ENCODE measurements at regions not wholly inside any gene's neighbourhood (a gene's known extent, or its start where the extent isn't known, plus 50 kb on each side); places are given as distances from the start of the nearest gene placed in this dataset.
A peak's percentile ranks its signal among the peaks of the same experiment; 100 is the strongest.
"Not testable (repeated sequence)": the region's sequence is repeated elsewhere in the genome, so short reads cannot be mapped to it uniquely, and the experiment has no call there.

DNA sequence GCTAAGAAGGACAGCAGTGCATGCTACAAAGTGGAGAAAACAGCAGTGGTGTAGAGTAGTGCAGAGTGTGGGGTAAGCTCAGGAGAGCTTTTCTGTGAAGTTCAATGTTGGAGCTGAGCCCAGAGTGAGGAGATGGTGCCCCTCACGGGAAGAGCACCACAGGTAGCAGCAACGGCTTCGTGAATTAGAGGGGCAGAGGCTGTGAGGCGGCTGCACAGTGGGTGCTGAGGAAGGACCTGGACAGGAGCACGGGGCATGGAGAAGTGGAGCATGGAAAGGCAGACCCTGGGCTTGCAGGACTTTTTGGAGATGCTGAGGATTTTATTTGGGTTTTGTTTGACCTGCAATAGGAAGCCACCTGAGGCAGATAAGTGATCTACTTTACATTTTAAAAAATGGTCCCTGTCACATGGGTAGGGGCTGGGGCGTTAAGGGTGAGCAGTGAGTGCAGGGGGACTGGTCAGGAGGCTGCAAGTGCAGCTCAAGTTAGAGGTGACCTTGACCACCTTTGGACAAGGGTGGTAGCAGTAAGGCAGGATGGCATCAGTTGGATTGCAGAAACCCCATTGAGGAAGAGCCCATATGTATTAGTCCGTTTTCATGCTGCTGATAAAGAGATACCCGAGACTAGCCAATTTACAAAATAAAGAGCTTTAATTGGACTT lies 85.0 kb downstream of the MYCN start:
- 68 to 80% methylated on average over 8 of the region's 8 CpGs for WGBS, 2 donors
- TF ChIP-seq, protein P1, sequence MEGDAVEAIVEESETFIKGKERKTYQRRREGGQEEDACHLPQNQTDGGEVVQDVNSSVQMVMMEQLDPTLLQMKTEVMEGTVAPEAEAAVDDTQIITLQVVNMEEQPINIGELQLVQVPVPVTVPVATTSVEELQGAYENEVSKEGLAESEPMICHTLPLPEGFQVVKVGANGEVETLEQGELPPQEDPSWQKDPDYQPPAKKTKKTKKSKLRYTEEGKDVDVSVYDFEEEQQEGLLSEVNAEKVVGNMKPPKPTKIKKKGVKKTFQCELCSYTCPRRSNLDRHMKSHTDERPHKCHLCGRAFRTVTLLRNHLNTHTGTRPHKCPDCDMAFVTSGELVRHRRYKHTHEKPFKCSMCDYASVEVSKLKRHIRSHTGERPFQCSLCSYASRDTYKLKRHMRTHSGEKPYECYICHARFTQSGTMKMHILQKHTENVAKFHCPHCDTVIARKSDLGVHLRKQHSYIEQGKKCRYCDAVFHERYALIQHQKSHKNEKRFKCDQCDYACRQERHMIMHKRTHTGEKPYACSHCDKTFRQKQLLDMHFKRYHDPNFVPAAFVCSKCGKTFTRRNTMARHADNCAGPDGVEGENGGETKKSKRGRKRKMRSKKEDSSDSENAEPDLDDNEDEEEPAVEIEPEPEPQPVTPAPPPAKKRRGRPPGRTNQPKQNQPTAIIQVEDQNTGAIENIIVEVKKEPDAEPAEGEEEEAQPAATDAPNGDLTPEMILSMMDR (IDR thresholded peaks at IDR 0.05; ENCODE audit: control extremely low read depth, extremely low read depth) = no peak

DNA sequence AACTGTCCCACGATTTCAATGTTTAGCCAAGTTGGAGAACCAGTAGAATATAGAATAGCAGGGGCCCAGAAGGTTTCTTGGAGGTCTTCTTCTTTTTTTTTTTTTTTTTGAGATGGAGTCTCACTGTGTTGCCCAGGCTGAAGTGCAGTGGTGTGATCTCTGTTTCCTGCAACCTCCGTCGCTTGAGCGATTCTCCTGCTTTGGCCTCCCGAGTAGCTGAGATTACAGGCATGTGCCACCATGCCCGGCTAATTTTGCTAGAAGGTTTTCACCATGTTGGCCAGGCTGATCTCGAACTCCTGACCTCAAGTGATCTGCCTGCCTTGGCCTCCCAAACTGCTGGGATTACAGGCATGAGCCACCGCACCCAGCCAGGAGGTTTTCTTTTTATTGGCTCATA lies 84.3 kb downstream of the MYCN start:
- not testable (repeated sequence) for H3K36me3 ChIP-seq (ENCODE audit: control insufficient read depth in 4 of 4, insufficient read depth in 4 of 4, low read length in 4 of 4); H3K9me3 ChIP-seq (ENCODE audit: control insufficient read depth in 4 of 4, insufficient read depth in 3 of 4, low read length in 3 of 4); H3K4me1 ChIP-seq (ENCODE audit: control insufficient read depth in 5 of 5, insufficient read depth in 5 of 5, low read length in 5 of 5); DNase-seq; H3K27ac ChIP-seq (ENCODE audit: low read depth in 1 of 2, low read length in 1 of 2); ATAC-seq (ENCODE audit: insufficient read depth, low FRiP score); H3K4me3 ChIP-seq; H3K27me3 ChIP-seq (ENCODE audit: control insufficient read depth in 3 of 3, insufficient read depth in 3 of 3, low read length in 2 of 3); H3K9ac ChIP-seq (ENCODE audit: insufficient read depth in 1 of 2, low read length in 2 of 2)
- 84 to 96% methylated on average over 8 of the region's 8 CpGs for WGBS, 2 donors

More for the DNA sequence above, 85.0 kb downstream of the MYCN start:
- DNase-seq = no peak
- no peak for ATAC-seq (ENCODE audit: insufficient read depth, low FRiP score)
- Histone ChIP-seq H3K4me1 (ENCODE audit: control insufficient read depth in 5 of 5, insufficient read depth in 5 of 5, low read length in 5 of 5) (no peaks in the 10 kb centered on the region), H3K9ac (ENCODE audit: insufficient read depth in 1 of 2, low read length in 2 of 2) (no peak overlapping the region), H3K27me3 (ENCODE audit: control insufficient read depth in 3 of 3, insufficient read depth in 3 of 3, low read length in 2 of 3) (no peaks in the 10 kb centered on the region), H3K4me3 (no peak overlapping the region), H3K9me3 (ENCODE audit: control insufficient read depth in 4 of 4, insufficient read depth in 3 of 4, low read length in 3 of 4) (no peaks in the 10 kb centered on the region), H3K27ac (ENCODE audit: low read depth in 1 of 2, low read length in 1 of 2) (no peak overlapping the region), H3K36me3 (ENCODE audit: control insufficient read depth in 4 of 4, insufficient read depth in 4 of 4, low read length in 4 of 4) (no peaks in the 10 kb centered on the region)

DNA sequence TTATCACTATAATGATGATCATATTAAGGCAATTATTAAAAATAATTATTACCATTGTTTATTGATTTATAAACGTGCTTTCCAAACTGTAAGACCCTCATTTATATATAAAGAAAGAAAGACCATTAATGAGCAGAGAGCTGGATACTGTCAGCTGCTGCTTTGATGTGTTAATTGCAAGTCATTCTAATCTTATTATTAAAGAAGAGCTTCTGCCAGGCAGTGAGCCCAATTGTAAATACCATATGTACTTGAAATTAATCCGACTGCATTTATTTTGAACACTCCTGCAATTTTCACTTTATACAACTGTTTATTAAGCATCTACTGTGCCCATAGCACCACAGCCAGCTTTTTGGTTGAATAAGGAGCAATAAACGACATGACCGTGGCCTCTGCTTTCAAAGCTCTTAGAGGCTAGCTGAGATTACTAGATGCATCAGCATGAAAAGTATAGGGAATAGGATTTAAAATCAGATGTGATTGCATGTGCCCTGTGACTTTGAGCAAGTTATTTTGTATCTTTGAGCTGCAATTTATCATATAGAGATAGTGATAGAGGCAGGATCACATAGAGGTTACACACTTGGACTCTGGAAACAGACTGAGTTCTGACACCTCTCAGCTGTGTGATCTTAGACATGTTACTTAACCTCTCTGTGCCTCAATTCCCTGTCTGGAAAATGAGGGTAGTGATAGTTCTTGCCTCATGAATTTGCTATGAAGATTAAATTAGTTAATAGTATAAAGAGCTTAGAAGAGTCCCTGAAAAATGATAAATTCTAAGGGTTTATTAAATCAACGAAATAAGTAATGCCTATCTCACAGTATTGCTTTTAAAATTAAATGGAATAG lies 83.4 kb downstream of the MYCN start:
- H3K4me1 ChIP-seq (ENCODE audit: control insufficient read depth in 5 of 5, insufficient read depth in 5 of 5, low read length in 5 of 5) = no peaks in the 10 kb centered on the region
- DNase-seq = no peak
- H3K9ac ChIP-seq (ENCODE audit: insufficient read depth in 1 of 2, low read length in 2 of 2) = no peak overlapping the region
- WGBS, 2 donors = 73 to 82% methylated on average over 5 of the region's 5 CpGs
- H3K9me3 ChIP-seq (ENCODE audit: control insufficient read depth in 4 of 4, insufficient read depth in 3 of 4, low read length in 3 of 4) = no peaks in the 10 kb centered on the region
- H3K4me3 ChIP-seq = no peak overlapping the region
- H3K27ac ChIP-seq (ENCODE audit: low read depth in 1 of 2, low read length in 1 of 2) = no peak overlapping the region
- no peaks in the 10 kb centered on the region for H3K27me3 ChIP-seq (ENCODE audit: control insufficient read depth in 3 of 3, insufficient read depth in 3 of 3, low read length in 2 of 3)
- TF ChIP-seq, protein P1 (IDR thresholded peaks at IDR 0.05; ENCODE audit: control extremely low read depth, extremely low read depth) = no peak
- no peaks in the 10 kb centered on the region for H3K36me3 ChIP-seq (ENCODE audit: control insufficient read depth in 4 of 4, insufficient read depth in 4 of 4, low read length in 4 of 4)
- no peak for ATAC-seq (ENCODE audit: insufficient read depth, low FRiP score)

DNA sequence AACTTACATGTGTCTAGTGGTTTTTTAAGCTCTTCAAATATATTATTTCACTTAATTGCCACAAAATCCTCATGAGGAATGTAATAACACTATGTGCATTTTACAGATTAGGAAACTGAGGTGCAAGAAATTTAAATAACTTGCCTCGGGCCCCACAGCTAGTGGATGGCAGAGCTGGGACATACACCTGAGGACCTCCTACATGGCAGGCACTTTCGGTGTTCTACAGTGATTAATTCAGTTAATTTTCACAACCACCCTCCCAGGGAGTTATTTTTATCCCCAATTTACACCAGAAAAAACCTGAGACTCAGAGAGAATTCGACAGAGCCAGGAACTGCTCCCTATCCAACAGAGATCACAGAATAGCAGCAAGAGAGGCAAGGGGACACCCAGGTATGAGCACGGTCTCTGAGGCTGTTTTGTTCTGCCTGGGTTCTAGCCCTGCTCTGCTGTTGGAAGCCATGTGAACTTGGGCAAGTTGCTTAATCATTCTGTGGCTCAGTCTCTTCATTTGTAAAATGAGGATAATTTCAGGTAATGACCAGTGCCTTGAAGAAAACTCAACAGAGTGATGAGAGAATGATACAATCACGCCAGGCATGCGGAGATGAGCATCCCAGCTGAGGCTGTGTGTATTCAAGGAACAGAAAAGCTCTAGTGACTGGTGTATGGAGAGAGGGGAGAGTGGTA lies 82.3 kb downstream of the MYCN start:
- no peak for ATAC-seq (ENCODE audit: insufficient read depth, low FRiP score)
- Histone ChIP-seq H3K4me3 (no peak overlapping the region), H3K27me3 (ENCODE audit: control insufficient read depth in 3 of 3, insufficient read depth in 3 of 3, low read length in 2 of 3) (no peaks in the 10 kb centered on the region), H3K27ac (ENCODE audit: low read depth in 1 of 2, low read length in 1 of 2) (no peak overlapping the region), H3K4me1 (ENCODE audit: control insufficient read depth in 5 of 5, insufficient read depth in 5 of 5, low read length in 5 of 5) (no peaks in the 10 kb centered on the region), H3K9ac (ENCODE audit: insufficient read depth in 1 of 2, low read length in 2 of 2) (peak overlapping the region in 1 of 2 donors; percentile 14), H3K9me3 (ENCODE audit: control insufficient read depth in 4 of 4, insufficient read depth in 3 of 4, low read length in 3 of 4) (no peaks in the 10 kb centered on the region), H3K36me3 (ENCODE audit: control insufficient read depth in 4 of 4, insufficient read depth in 4 of 4, low read length in 4 of 4) (no peaks in the 10 kb centered on the region)
- DNase-seq = no peak
- TF ChIP-seq, protein P1 (IDR thresholded peaks at IDR 0.05; ENCODE audit: control extremely low read depth, extremely low read depth) = no peak
- 74 to 81% methylated on average over 6 of the region's 6 CpGs for WGBS, 2 donors
